ENCODE measurements at regions not wholly inside any gene's neighbourhood (a gene's known extent, or its start where the extent isn't known, plus 50 kb on each side); places are given as distances from the start of the nearest gene placed in this dataset.

GRCh38 chr13:79212064-79212619, 193.9 kb downstream of the RBM26 start:
- TF ChIP-seq ZFX (IDR thresholded peaks at IDR 0.05) = no peak
- no peak for TF ChIP-seq CTCF (conservative IDR thresholded peaks at IDR 0.05)
- H3K27ac ChIP-seq = no peak overlapping the region

GRCh38 chr13:79211377-79211776, 194.7 kb downstream of the RBM26 start:
- H3K27ac ChIP-seq = no peak overlapping the region
- no peak for TF ChIP-seq CTCF (conservative IDR thresholded peaks at IDR 0.05)
- no peak for TF ChIP-seq ZFX (IDR thresholded peaks at IDR 0.05)

GRCh38 chr13:79197933-79198332, 208.1 kb downstream of the RBM26 start:
- H3K27ac ChIP-seq = no peak overlapping the region
- no peak for TF ChIP-seq ZFX (IDR thresholded peaks at IDR 0.05)
- no peak for TF ChIP-seq CTCF (conservative IDR thresholded peaks at IDR 0.05)

GRCh38 chr13:79196843-79197242, 209.2 kb downstream of the RBM26 start:
- no peak for TF ChIP-seq CTCF (conservative IDR thresholded peaks at IDR 0.05)
- no peak for TF ChIP-seq ZFX (IDR thresholded peaks at IDR 0.05)
- no peak overlapping the region for H3K27ac ChIP-seq

- TF ChIP-seq ZFX (IDR thresholded peaks at IDR 0.05) (no peak), CTCF (conservative IDR thresholded peaks at IDR 0.05) (no peak)
- H3K27ac ChIP-seq = no peak overlapping the region
Measured at GRCh38 chr13:79196366-79196765, 209.7 kb downstream of the RBM26 start.

- H3K27ac ChIP-seq = no peak overlapping the region
- TF ChIP-seq ZFX (IDR thresholded peaks at IDR 0.05) = no peak
- no peak for TF ChIP-seq CTCF (conservative IDR thresholded peaks at IDR 0.05)
Measured at GRCh38 chr13:79194727-79195126, 211.3 kb downstream of the RBM26 start.

GRCh38 chr13:79194272-79194671, 211.8 kb downstream of the RBM26 start:
- TF ChIP-seq CTCF (conservative IDR thresholded peaks at IDR 0.05) (no peak), ZFX (IDR thresholded peaks at IDR 0.05) (no peak)
- no peak overlapping the region for H3K27ac ChIP-seq
